GM18526 (cell line): ENCODE measurements at regions not wholly inside any gene's neighbourhood (a gene's known extent, or its start where the extent isn't known, plus 50 kb on each side); places are given as distances from the start of the nearest gene placed in this dataset.

ENCODE experiments used
- POLR2A ChIP-seq: IDR thresholded peaks from 3 replicates; pipeline ENCODE4 v1.6.1; 2011; ENCODE audit not compliant: insufficient read length; ENCODE audit errors: extremely low read depth

GRCh38 chr16:85297881-85298280 is 185.6 kb upstream of the CIBAR2 start:
- no peak for TF ChIP-seq POLR2A

GRCh38 chr16:85300406-85300968 is 188.2 kb upstream of the CIBAR2 start:
- TF ChIP-seq POLR2A, result no peak

GRCh38 chr16:85301231-85301630 is 189.0 kb upstream of the CIBAR2 start:
- no peak for TF ChIP-seq POLR2A

DNA sequence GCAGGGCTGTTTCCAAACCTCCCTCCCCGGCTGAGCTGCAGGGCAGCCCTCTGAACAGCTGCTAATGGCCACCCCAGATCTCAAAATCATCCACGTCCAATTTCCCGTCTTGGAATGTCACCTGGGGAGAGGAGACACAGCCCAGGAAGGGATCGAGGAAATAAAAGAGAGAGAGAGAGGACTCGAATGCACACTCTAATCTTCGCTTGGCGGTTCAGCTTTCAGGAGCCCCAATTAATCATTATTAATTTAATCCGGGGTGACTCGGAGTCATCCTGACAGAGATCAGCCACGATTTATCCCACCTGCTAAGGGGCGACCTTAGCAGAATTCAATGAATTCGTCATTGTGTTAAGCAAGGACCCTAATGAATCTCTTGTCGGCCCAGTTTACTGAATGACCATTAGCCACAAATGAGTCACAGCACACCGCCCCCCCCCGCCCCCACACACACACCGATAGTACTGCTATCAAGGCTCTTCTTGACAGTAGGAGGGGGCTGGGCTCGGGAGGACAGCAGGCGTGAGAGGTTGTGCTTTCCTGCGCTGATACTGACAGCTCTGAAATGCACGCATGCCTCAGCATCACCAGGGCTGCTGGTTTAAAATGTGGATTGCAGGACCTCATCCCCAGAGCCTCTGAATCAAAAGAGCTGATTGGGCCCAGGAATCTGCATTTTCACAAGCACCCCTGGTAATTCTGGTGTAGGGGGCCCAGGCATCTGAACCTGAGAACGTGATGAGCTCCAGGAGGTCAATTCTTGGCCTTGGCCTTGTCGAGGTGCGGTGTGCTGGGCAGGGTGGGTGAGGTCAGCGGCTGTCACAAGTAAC is 190.0 kb upstream of the CIBAR2 start:
- no peak for TF ChIP-seq POLR2A

DNA sequence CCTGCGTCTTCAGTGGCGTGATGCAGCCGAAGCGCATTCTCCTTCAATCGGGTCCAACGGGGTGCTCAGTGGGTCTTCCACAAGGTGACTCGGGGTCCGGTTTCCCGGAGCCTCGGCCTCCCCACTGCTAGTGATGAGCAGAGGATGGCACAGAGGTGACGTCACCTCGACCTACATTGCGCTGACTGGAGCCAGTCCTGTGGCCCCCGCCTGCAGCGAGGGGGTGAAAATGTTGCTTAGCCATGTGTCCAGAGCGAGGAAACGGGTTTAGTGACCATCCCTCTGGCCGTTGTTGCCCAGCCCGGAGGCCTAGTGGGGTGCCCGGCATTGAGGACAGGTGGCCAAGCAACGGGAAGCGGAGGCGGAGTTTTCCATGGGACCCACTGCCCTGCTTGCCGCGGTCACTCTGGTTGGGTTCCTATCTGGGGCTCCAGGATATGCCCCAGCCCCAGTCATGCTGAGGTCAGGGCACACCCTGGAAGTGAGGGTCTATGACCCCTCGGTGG is 190.6 kb upstream of the CIBAR2 start:
- no peak for TF ChIP-seq POLR2A

DNA sequence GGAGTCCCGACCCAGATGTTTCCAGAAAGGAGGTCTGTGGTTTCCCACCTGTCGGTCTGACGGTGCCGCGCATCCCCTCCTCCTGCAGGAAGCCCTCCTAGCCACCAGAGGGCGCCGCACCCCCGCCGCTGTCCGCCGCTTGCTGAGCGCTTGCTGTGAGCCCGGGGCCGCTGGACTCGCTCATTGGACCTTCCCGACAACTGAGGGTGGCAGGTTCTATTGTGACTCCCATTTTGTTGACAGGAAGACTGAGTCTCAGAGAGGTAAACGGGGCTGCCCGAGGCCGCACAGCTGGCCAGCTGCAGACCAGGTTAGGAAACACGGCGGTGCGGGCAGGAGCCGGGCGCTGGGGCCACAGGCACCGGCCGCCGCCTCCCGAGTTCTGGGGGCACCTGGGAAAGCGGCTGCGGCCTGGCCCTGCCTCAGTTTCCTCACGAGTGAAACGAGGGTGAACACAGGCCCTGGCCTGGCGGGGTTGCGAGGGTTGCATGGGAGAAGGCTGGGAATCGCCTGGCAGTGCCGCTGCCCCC is 191.1 kb upstream of the CIBAR2 start:
- TF ChIP-seq POLR2A, result no peak

GRCh38 chr16:85304337-85304736 is 192.1 kb upstream of the CIBAR2 start:
- no peak for TF ChIP-seq POLR2A

DNA sequence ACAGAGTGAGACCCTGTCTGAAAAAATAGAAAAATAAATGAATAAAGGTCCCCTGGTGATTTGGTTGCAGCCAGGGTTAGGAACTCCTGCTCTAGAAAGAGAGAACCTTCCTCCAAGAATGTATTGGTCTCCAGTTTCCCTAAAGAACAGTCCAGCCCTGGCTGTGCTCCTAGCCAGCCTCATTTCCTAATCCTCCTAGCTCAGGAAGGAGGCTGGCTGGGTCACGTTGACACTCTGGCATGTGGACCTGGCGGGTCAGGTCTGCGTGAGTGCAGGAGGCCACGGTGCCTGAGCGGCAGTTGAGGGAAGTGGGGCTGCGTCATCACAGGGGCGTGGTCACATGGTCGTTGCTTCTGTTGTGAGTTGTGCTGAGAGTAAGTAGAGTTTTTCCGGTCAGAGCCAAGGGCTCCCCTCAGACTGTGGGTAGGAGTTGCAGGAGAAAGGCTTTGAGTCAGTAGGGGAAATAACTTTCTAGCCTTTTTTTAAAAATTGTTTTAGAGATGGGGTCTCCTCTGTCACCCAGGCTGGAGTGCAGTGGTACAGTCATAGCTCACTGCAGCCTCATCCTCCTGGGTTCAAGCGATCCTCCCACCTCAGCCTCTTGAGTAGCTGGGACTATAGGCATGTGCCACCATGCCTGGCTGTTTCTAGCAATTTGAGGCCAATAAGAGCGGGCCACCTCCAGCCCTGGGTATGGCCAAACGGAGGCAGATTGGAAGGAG is 194.0 kb upstream of the CIBAR2 start:
- TF ChIP-seq POLR2A, result no peak

- no peak for TF ChIP-seq POLR2A
Measured at GRCh38 chr16:85306793-85307551, 194.7 kb upstream of the CIBAR2 start.

DNA sequence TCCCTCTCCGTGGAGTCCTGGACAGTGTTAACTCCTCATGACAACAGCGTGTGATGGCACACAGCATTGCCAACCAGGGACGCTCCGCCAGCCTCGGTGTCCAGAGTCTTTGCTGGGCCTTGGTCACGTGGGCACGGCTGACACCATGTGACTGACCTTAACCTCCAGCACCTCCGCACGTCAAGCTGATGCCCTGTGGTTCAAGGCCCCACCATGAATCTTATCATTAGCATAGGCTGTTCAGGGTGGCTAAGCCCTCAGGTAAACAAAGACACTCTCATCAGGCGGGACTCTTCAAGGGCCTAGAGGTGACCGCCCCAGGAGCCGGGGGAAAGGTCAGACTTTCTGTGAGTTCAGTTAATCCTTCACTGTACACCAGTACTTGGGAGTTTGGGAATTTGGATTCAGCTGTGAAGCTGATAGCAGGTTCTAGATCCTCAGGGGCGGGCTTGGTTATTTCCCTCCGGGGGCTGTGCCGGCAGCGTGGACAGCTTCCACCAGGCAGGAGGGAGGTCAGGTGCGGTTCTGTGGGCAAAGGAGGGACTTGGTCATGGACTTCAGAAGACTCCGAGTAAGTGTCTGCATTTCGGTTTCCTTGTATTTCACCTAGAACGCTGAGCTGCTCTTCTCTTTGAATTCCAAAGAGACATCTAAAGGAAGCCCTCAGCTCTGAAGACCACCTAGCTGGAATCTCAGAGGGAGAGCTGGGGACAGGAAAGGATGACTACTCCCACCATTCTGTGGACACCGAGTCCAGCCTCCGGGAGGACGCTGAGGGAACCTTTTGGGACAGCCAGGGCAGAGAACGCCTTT is 195.5 kb upstream of the CIBAR2 start:
- TF ChIP-seq POLR2A, result no peak

DNA sequence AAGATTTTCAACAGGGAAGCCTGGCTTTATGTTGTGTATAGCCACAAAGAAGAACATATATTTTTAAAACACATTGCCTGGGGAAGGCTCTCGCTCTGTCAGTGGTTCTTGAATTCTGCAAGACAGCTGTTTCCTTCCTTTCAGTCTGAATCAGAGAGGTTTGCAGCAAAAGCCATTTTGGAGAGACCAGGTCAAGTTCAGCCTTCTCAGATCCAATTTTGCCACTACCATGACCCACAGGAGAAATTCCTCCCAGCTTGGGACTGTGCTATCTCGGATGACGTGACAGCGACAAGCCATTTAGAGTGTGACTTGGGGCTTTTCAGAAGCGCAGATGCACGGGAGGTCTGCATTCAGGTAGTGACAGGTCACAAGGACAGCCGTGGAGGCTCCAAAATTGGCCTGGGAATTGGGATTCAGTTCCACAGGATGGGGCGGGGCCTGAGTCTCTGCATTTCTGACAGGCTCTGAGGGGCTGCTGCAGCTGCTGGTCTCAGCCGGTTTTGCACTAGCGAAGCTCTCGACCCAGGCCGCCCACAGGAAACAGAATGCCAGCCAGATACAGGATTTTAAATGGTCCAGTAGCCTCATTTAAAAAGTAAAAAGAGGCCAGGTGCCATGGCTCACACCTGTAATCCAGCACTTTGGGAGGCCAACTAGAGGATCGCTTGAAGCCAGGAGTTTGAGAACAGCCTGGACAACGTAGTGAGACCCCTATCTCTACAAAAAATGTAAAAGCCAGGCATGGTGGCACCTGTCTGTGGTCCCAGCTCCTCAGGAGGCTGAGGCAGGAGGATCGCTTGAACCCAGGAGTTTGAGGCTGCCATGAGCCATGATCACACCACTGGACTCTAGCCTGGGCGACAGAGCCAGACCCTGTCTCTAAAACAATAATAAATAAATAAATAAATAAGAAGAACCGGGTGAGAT is 196.6 kb upstream of the CIBAR2 start:
- no peak for TF ChIP-seq POLR2A

- TF ChIP-seq POLR2A, result no peak
Measured at GRCh38 chr16:85309656-85310587, 197.7 kb upstream of the CIBAR2 start.
